Stimulated activated CD4-positive, alpha-beta T cell treated with anti-CD3 and anti-CD28 coated beads, Interleukin-4, amount 100 ng/mL, for 4 hours (primary cell): ENCODE measurements at regions not wholly inside any gene's neighbourhood (a gene's known extent, or its start where the extent isn't known, plus 50 kb on each side); places are given as distances from the start of the nearest gene placed in this dataset.
"Not testable (repeated sequence)": the region's sequence is repeated elsewhere in the genome, so short reads cannot be mapped to it uniquely, and the experiment has no call there.

ENCODE experiments used
- DNase-seq, 2 experiments: peaks; one replicate each; pipeline ENCODE4 v3.0.0-alpha.2; 2020

GRCh38 chr14:104392001-104392395, 187.6 kb upstream of the C14orf180 start:
- no peak for DNase-seq

- no peak for DNase-seq
Measured at GRCh38 chr14:104392396-104393198, 187.0 kb upstream of the C14orf180 start.

DNA sequence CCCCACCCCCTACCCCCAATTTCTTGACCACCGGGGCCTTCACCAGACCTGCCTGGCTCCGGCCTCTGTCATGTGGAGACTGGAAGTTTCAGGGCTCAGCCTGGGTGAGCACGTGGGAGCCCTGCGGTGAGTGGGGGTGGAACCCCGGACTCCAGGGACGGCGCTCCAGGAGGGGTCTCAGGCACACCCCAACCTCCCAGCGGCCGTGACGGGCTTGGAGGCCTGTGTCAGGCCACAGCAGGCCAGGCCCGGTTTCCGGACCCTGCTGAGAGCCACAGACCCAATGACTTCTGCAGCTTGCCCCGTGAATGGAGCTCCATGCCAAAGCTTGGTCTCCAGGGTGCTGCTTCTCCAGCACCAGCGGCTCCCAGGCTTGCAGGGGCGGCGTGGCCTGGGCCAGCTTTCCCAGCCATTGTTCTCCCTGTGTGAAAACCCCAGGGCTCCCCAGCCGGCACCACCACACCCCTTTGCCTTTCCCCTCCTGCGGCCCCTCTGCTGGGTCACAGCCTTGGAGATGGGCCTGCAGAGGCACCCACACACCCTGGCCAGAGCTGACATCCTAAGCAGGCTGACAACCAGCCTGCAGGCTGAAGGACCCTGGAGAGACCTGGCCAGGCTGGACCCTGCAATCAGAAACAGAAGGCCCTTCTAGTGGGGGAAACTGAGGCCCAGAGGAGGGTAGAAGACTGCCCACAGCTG, 186.2 kb upstream of the C14orf180 start:
- DNase-seq: no peak

DNA sequence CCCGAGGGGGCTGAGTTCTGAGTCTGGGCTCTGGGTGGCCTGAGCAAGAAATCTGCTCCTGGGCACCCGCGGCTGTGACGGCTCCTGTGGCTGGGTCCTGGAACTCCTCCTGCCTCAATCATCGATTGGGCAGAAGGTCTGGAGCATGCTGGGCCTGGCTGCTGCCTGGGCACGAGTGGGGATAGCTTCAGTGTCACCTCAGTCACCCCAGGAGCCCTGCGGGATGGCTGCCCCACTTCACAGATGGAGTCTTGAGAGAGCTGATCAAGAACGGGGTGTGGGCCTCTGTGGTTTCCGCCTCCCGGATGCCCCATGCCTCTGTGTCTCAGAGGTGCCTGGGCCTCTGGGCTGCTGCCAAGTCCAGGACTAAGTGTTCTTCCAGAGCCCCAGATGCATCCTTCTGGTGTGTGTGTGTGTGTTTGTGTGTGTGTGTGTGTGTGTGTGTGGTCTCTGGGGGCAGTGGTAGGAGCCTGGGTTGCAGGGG, 185.6 kb upstream of the C14orf180 start:
- peak; percentile 33 to 51 for DNase-seq

DNA sequence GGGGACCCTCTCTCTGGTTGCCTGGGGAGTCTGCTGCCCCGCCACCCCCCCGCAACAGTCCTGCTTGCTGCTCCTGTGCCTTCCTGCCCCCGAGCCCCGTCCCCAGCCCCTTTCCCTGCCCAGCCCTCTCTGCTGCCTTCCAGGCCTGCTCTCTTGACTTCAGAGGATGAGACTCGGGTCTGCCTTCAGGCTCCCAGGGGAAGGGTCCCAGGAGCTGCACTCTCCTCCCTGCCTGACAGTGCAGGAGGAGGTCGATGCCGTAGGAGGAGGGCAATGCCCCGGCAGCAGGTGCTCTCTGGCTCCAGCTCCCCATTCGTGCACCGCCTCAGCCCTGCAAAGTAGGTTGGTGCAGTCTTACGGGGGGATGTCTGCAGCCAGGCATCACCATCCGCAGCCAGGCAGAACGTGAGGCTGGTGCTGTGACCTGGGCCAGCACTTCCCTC, 185.1 kb upstream of the C14orf180 start:
- DNase-seq: no peak

DNA sequence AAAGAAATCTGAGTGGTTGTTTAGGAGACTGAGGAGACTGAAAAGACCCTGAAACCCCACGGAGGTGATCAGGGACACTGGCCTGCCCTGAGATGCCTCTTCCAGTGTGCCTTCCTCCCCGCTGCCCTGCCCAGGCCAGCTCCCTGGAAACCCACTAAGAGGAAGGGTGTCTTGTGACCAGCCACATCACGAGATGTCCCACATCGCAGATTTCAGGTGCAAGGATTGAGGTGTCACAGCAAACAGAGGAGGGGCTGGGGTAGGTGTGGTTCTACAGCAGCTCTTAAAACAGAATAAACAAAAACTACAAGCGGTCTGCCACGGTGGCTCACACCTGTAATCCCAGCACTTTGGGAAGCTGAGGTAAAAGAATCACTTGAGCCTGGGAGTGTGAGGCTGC, 184.3 kb upstream of the C14orf180 start:
- no peak for DNase-seq

- DNase-seq: no peak
Measured at GRCh38 chr14:104395941-104396681, 183.5 kb upstream of the C14orf180 start.

GRCh38 chr14:104396682-104397470, 182.7 kb upstream of the C14orf180 start:
- no peak for DNase-seq

- DNase-seq: no peak
Measured at GRCh38 chr14:104397956-104398355, 181.6 kb upstream of the C14orf180 start.

DNA sequence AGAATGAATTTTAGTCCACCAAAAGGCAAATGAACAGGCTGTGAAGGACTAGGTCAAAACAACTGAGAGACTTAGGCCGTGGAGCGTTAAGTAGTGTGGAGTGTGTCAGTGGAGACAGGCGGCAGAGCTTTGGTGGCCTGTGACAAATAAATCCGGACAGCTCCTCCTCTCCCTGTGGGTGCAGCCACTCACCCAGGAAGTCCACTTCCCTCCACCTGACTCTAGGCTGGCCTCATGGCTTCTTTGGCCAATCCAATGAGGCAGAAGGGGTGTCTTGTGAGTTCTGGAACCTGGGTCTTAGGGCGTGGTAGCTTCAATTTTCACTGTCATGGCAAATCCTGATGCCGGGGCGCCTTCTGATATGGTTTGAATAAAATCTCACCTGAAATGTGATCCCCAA, 180.9 kb upstream of the C14orf180 start:
- DNase-seq: no peak

DNA sequence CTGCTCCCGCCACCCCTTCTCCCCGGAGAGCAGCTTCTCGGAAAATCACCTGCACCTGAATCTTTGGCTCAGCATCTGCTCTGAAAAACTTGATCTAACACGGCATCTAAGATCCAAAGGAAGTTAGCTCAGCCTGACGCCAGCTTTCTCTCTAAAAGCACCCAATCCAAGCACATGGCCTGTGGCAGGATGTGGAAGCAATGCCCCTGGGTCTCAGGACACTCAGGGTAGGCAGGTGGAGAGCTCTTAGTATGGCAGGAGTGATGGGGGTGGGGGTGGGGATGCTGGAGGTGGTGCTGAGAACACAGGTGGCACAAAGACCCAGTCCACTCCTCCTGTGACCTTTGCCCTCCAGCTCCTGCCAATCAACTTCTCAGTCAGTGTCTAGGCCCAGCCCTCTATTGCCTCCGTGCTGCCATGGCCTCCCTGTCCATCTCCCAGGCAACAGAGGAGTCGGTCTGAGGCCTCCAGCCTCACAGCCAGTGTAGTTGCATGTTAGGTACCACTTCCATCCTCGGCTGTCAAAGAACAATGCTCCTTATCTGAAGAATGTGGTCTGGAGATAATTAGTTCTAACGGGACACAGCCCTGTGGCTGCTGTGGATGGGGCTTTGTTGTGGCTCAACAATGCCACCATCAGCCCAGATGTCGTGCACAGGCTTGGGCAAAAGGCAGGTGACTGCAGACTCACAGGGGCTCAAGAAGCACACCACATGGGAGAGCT, 180.0 kb upstream of the C14orf180 start:
- no peak for DNase-seq

DNA sequence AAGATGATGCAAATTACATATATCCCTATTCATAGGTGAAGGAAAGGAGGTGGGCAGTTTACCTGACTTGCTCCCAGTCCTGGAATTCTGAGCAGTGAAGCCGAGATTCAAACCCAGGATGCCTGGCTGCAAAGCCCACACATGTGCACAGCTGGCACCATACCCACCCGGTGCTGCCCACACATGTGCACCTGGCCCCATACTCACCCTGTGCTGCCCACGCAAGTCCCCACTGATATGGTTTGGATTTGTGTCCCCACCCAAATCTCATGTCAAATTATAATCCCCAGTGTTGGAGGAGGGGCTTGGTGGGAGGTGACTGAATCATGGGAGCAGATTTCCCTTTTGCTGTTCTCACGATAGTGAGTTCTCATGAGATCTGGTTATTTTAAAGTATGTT, 179.2 kb upstream of the C14orf180 start:
- DNase-seq: no peak

DNA sequence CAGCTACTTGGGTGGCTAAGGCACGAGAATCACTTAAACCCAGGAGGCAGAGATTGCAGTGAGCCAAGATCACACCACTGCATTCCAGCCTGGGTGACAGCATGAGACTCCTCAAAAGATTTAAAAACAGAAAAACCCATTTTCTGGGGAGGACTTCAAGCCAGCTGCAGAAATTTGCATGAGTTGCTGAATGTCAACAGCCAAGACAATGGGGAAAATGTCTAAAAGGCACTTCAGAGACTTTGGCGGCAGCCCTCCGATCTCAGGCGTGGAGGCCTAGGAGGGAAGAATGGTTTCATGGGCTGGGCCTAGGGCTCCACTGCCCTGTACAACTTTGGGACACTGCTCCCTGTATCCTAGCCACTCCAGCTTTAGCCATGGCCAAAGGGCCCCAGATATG, 177.8 kb upstream of the C14orf180 start:
- no peak for DNase-seq

DNA sequence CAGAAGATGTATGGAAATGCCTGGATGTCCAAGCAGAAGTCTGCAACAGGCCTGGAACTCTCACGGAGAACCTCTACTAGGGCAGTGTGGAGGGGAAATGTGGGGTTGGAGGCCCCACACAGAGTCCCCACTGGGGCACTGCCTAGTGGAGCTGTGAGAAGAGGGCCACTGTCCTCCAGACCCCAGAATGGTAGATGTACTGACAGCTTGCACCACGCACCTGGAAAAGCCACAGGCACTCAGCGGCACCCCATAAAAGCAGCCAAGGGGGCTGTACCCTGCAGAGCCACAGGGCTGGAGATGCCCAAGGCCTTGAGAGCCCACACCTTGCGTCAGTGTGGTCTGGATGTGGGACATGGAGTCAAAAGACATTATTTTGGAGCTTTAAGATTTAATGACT, 177.3 kb upstream of the C14orf180 start:
- not testable (repeated sequence) for DNase-seq

- no peak for DNase-seq
Measured at GRCh38 chr14:104403421-104404220, 175.9 kb upstream of the C14orf180 start.

DNA sequence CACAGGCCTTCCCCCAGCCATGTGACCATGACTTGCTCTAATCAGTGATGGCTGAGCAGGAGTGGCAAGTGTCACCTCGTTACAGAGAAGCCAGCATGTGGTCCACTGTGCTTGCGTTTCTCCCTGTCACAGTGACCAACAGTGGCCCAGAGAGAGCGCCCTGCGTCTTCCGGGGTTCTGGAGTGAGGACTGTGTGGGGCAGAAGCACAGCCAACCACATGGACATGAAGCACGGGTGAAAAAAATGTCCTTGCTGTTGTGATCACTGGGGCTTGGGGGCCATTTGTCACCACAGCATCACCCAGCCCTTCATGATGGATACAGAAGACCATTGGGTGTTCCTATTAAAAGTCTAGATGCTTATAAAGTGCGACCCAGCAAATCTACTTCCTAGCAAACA, 174.6 kb upstream of the C14orf180 start:
- DNase-seq: no peak

GRCh38 chr14:104405360-104406226, 174.0 kb upstream of the C14orf180 start:
- no peak for DNase-seq

DNA sequence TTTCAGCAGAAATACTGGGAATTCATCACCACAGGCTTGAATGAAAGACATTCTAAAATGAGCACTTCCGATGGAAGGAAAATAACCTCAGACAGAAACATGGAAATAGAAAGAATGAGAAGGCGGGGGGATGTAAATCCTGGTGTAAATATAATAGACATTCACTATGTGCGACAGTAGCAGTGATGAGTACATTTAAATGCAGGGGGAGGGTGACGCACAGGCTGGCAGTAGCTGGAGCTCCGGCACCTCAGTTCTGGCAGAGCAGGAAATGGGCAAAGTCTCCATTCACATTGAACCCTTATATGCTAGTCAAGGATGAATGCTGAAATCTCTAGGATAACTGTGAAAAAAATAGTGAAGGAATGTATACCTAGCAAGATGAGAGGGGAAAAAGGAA, 172.7 kb upstream of the C14orf180 start:
- no peak for DNase-seq

DNA sequence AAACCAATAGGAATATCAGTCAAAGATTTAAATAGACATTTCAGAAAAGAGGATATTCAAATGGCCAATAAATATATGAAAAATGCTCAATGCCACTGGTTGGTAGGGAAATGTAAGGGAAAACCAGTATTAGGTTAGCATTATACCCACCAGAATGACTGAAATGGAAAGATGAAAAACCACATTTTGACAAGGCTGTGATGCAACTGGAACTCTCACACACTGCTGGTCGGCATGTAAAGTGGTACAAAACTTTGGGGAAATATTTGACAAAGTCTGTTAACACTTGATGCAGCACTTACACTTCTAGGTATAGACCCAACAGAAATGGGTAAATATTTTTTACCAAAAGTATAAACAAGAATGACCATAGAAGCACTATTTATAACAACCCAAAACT, 163.2 kb upstream of the C14orf180 start:
- no peak for DNase-seq

DNA sequence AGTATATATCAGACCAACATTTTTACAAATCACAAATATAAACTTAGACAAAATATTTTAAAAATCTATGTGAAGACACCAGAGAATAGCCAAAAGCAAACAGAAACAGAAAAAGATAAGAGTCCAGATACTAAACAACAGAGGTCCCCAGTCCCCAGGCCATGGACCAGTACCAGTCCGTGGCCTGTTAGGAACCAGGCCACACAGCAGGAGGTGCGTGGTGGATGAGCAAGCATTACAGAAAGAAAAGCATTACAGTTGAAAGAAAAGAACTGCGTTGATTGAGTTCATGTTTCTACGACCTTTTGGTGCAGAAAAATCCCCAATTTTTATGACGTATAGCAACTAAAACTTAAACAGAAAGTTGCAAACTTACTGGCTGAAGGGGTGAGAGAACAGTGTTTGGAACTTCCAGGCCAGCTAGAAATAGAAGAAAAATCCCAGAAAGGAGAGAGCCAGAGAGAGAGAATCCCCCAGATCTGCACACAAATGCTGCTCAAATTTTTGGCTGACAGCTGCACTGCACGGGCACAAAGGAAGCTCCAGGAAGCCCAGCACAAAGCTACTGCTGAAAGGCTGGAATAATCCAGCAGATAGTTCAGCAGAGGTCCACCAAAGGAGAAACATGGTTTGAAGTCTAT, 159.6 kb upstream of the C14orf180 start:
- no peak for DNase-seq
